Mesothelial cell of epicardium (in vitro differentiated cells): ENCODE measurements at regions not wholly inside any gene's neighbourhood (a gene's known extent, or its start where the extent isn't known, plus 50 kb on each side); places are given as distances from the start of the nearest gene placed in this dataset.
"Not testable (repeated sequence)": the region's sequence is repeated elsewhere in the genome, so short reads cannot be mapped to it uniquely, and the experiment has no call there.

Source experiments
- DNase-seq, 2 experiments: peaks; one replicate each; pipeline ENCODE4 v3.0.0; 2021; ENCODE audit warnings: low spot score in 2 of 2; ENCODE audit not compliant: unreplicated experiment in 2 of 2
- H3K27ac Mint-ChIP-seq: 2 replicates; pipeline ENCODE4 v1.8.0; 2021; ENCODE audit warnings: mixed read lengths
- H3K27me3 Mint-ChIP-seq: 2 replicates; pipeline ENCODE4 v1.8.0; 2021; ENCODE audit warnings: low read depth, mixed read lengths
- H3K36me3 Mint-ChIP-seq: 2 replicates; pipeline ENCODE4 v1.8.0; 2021; ENCODE audit warnings: mixed read lengths
- H3K4me1 Mint-ChIP-seq: 2 replicates; pipeline ENCODE4 v1.8.0; 2021; ENCODE audit warnings: mixed read lengths
- H3K4me3 Mint-ChIP-seq: 2 replicates; pipeline ENCODE4 v1.8.0; 2021; ENCODE audit warnings: mild to moderate bottlenecking, moderate library complexity, mixed read lengths
- H3K9me3 Mint-ChIP-seq: 2 replicates; pipeline ENCODE4 v1.8.0; 2021; ENCODE audit warnings: mixed read lengths
- TF ChIP-seq, protein P1 (sequence below): fragments of 200-600 bp; sonication (generic); IDR thresholded peaks from one replicate; pipeline ENCODE4 v1.5.0; 2021; ENCODE audit warnings: antibody characterized with exemption; ENCODE audit not compliant: unreplicated experiment

DNA sequence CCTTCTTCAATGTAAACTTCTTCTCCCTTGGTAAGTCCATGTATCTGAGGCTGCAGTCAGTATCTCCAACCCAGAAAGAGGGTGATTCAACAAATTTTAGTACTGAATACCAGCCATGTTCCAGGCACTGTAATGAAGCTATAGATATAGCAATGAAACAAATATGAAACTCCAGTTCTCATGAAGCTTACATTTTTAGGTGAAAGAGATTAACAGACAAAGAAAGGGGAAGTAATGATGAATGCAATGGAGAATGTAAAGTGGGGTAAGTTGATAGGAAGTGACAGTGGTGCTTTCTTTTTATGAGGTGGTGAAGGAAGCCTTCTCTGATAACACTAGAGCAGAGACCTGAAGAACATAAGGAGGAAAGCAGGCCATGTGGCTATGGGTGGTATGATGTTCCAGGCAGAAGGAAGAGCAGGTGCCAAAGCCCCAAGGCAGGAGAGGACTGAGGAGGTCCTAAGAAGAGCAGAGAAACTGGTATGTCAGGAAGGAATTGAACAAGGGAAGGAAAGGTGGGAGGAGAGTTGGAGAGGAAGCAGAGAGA is 143.6 kb downstream of the TFAP2B start:
- Mint-ChIP-seq H3K27me3 (no peaks in the 10 kb centered on the region), H3K4me3 (no peak overlapping the region), H3K27ac (no peak overlapping the region), H3K9me3 (no peaks in the 10 kb centered on the region), H3K4me1 (peaks cover 5% of the 10 kb centered on the region), H3K36me3 (no peaks in the 10 kb centered on the region)
- TF ChIP-seq, protein P1, sequence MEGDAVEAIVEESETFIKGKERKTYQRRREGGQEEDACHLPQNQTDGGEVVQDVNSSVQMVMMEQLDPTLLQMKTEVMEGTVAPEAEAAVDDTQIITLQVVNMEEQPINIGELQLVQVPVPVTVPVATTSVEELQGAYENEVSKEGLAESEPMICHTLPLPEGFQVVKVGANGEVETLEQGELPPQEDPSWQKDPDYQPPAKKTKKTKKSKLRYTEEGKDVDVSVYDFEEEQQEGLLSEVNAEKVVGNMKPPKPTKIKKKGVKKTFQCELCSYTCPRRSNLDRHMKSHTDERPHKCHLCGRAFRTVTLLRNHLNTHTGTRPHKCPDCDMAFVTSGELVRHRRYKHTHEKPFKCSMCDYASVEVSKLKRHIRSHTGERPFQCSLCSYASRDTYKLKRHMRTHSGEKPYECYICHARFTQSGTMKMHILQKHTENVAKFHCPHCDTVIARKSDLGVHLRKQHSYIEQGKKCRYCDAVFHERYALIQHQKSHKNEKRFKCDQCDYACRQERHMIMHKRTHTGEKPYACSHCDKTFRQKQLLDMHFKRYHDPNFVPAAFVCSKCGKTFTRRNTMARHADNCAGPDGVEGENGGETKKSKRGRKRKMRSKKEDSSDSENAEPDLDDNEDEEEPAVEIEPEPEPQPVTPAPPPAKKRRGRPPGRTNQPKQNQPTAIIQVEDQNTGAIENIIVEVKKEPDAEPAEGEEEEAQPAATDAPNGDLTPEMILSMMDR: no peak
- DNase-seq: no peak

DNA sequence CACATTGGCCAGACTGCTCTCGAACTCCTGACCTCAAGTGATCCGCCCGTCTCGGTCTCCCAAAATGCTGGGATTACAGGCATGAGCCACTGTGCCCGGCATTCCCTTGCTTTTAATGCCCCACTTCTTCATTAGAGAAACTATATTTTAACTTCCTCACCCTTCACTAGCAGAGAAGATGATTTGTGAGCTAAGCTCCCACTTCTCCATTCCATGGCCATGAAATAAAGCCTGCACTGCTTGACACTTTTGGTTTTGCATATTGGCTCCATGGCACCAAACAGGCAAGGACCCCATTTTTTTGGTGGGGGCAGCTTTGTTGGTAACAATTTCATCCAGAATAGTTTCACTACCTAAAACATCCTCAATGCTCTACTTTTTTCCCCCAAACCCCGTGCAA is 145.3 kb downstream of the TFAP2B start:
- Mint-ChIP-seq H3K4me1 (no peaks in the 10 kb centered on the region), H3K4me3 (no peak overlapping the region)

DNA sequence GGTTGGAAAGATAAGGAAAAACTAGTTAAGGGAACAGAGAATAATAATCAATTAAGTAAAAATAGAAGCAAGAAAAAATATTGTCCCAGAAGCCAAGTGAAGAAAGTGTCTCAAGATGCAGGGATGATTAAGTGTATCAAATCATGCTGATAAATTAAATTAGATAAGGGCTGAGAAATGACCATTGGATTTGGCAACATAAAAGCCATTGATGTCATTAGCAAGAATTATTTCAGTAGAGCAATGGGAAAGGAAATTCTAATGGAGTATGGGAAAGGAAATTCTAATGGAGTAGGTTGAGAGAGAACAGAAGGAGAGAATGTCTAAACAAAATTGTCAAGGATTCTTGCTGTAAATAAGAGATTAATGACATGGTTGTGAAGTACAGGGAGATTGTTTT is 146.8 kb downstream of the TFAP2B start:
- H3K27me3 Mint-ChIP-seq: no peaks in the 10 kb centered on the region

More for the DNA sequence above, 145.3 kb downstream of the TFAP2B start:
- H3K9me3 Mint-ChIP-seq: no peaks in the 10 kb centered on the region
- no peak overlapping the region for H3K27ac Mint-ChIP-seq
- H3K27me3 Mint-ChIP-seq: no peaks in the 10 kb centered on the region
- TF ChIP-seq, protein P1: no peak
- no peaks in the 10 kb centered on the region for H3K36me3 Mint-ChIP-seq
- DNase-seq: no peak

DNA sequence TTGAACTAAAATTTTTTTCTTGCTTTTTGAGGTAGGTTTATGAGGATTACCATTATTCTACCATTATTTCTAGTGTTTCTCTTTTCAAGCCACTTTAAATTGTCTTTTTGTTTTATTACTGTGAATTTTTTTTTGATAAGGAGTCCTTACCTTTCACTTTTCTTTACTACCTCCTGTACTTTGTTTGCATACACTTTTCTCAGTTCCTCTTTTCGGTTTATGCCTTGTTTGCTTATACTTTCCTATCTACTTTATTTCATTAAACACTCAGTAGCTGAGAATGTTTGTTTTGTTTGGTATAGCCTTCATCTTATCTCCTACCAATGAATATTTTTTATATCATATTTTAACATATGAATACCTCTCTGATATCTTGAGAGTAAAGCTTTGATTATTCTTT is 147.9 kb downstream of the TFAP2B start:
- TF ChIP-seq, protein P1: no peak
- Mint-ChIP-seq H3K27ac (no peak overlapping the region), H3K9me3 (no peaks in the 10 kb centered on the region), H3K4me3 (no peak overlapping the region), H3K36me3 (no peaks in the 10 kb centered on the region), H3K27me3 (no peaks in the 10 kb centered on the region), H3K4me1 (peaks cover 8% of the 10 kb centered on the region)
- no peak for DNase-seq

More for the DNA sequence above, 146.8 kb downstream of the TFAP2B start:
- Mint-ChIP-seq H3K27ac (no peak overlapping the region), H3K4me3 (no peak overlapping the region), H3K36me3 (no peaks in the 10 kb centered on the region), H3K4me1 (peaks cover 2% of the 10 kb centered on the region), H3K9me3 (no peaks in the 10 kb centered on the region)
- no peak for DNase-seq
- TF ChIP-seq, protein P1: no peak

DNA sequence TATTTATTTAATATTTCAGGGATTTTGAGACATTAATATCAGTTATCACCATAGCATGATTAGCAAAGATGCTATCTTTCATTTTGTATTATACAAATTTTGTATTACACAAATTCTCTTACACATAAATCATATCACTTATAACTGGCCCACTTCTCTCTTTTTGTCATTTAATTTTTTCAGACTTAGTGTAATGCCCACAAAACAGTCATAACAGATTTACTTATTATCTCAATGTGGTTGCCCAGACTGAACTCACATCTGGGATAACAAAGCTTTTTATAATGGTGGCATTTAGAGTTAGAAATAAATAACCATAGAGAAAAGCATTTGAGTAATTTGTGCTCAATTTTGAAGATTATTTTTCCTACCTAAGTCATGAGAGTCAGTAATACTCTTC is 148.3 kb downstream of the TFAP2B start:
- Mint-ChIP-seq H3K4me3 (no peak overlapping the region), H3K36me3 (no peaks in the 10 kb centered on the region), H3K27me3 (no peaks in the 10 kb centered on the region), H3K4me1 (peaks cover 12% of the 10 kb centered on the region), H3K27ac (no peak overlapping the region), H3K9me3 (no peaks in the 10 kb centered on the region)
- TF ChIP-seq, protein P1: no peak
- DNase-seq: no peak

DNA sequence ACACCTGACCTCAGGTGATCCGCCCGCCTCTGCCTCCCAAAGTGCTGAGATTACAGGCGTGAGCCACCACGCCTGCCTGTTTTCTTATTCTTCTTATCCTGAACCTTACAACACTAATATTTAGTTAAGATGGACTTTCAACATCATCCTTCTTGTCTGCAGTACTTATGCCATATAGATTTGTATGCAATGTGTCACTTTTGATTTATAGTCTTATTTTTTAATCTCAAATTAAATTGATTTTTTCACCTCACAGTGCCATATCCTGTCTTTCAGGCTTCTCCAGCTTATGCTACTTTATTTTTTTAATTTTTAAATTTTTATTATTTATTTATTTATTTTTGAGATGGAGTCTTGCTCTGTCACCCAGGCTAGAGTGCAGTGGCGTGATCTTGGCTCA is 149.6 kb downstream of the TFAP2B start:
- H3K4me1 Mint-ChIP-seq: peaks cover 15% of the 10 kb centered on the region
- not testable (repeated sequence) for H3K27me3 Mint-ChIP-seq, DNase-seq, H3K36me3 Mint-ChIP-seq, H3K9me3 Mint-ChIP-seq, H3K4me3 Mint-ChIP-seq, H3K27ac Mint-ChIP-seq
